ENCODE measurements at regions not wholly inside any gene's neighbourhood (a gene's known extent, or its start where the extent isn't known, plus 50 kb on each side); places are given as distances from the start of the nearest gene placed in this dataset.

DNA sequence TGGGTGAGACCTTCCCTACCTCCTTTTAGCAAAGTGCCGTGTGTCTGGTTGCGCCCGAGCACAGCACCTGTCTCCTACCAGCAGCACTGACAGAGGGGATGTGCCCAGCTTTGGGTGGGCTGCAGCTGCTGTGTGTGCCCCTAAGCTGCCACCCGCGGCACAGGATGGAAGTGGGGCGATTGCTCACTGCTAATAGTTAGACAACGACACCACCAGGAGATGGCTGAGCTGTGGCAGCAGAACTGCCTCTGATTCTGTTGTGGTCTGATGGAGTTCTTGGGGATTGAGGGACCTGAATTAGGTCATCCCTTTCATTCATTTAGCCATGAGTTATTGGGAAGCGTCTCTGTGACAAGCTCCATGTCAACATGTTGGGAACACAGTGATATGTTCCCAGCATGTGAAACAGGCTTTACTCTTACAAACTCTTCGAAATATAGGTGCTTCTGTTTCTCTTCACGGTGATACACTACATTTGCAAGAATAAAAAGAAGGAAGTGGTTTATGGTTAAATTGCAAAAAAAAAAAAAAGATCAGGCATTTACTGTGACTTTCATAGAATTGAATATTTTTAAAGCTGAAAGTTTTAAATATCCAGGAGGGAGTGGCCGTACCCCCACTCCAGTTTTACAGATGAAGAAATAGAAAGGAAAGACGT, 184.4 kb downstream of the MAF start:
- no peak for TF ChIP-seq YY1 (IDR thresholded peaks at IDR 0.05; ENCODE audit: low read depth)
- TF ChIP-seq TAF1 (IDR thresholded peaks at IDR 0.05; ENCODE audit: borderline replicate concordance, low read depth, low read length), result no peak
- TF ChIP-seq, protein P1, sequence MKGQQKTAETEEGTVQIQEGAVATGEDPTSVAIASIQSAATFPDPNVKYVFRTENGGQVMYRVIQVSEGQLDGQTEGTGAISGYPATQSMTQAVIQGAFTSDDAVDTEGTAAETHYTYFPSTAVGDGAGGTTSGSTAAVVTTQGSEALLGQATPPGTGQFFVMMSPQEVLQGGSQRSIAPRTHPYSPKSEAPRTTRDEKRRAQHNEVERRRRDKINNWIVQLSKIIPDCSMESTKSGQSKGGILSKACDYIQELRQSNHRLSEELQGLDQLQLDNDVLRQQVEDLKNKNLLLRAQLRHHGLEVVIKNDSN (IDR thresholded peaks at IDR 0.05; ENCODE audit: borderline replicate concordance, low read depth), result no peak
- TF ChIP-seq, protein P2, sequence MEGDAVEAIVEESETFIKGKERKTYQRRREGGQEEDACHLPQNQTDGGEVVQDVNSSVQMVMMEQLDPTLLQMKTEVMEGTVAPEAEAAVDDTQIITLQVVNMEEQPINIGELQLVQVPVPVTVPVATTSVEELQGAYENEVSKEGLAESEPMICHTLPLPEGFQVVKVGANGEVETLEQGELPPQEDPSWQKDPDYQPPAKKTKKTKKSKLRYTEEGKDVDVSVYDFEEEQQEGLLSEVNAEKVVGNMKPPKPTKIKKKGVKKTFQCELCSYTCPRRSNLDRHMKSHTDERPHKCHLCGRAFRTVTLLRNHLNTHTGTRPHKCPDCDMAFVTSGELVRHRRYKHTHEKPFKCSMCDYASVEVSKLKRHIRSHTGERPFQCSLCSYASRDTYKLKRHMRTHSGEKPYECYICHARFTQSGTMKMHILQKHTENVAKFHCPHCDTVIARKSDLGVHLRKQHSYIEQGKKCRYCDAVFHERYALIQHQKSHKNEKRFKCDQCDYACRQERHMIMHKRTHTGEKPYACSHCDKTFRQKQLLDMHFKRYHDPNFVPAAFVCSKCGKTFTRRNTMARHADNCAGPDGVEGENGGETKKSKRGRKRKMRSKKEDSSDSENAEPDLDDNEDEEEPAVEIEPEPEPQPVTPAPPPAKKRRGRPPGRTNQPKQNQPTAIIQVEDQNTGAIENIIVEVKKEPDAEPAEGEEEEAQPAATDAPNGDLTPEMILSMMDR (IDR thresholded peaks at IDR 0.05), result no peak
- TF ChIP-seq EZH2phosphoT487 (IDR thresholded peaks at IDR 0.05; ENCODE audit: borderline replicate concordance, low read depth), result no peak
- TF ChIP-seq GABPA (IDR thresholded peaks at IDR 0.05; ENCODE audit: low read depth), result no peak
- TF ChIP-seq ELF1 (IDR thresholded peaks at IDR 0.05), result no peak
- no peak for TF ChIP-seq RCOR1 (IDR thresholded peaks at IDR 0.05; ENCODE audit: low read length)
- TF ChIP-seq EP300 (IDR thresholded peaks at IDR 0.05; ENCODE audit: borderline replicate concordance in 1 of 2, low read depth in 1 of 2, low read length in 1 of 2), result no peak
- no peak for TF ChIP-seq NFIC (IDR thresholded peaks at IDR 0.05; ENCODE audit: borderline replicate concordance)
- TF ChIP-seq, protein P3, sequence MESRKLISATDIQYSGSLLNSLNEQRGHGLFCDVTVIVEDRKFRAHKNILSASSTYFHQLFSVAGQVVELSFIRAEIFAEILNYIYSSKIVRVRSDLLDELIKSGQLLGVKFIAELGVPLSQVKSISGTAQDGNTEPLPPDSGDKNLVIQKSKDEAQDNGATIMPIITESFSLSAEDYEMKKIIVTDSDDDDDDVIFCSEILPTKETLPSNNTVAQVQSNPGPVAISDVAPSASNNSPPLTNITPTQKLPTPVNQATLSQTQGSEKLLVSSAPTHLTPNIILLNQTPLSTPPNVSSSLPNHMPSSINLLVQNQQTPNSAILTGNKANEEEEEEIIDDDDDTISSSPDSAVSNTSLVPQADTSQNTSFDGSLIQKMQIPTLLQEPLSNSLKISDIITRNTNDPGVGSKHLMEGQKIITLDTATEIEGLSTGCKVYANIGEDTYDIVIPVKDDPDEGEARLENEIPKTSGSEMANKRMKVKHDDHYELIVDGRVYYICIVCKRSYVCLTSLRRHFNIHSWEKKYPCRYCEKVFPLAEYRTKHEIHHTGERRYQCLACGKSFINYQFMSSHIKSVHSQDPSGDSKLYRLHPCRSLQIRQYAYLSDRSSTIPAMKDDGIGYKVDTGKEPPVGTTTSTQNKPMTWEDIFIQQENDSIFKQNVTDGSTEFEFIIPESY (IDR thresholded peaks at IDR 0.05; ENCODE audit: borderline replicate concordance, low read depth), result no peak
- TF ChIP-seq SMC3 (IDR thresholded peaks at IDR 0.05; ENCODE audit: low read depth, low read length), result no peak

All from SK-N-SH (cell line).